GM12878 (cell line): ENCODE measurements at regions not wholly inside any gene's neighbourhood (a gene's known extent, or its start where the extent isn't known, plus 50 kb on each side); places are given as distances from the start of the nearest gene placed in this dataset.

Experiments used
- ATF2 ChIP-seq: IDR thresholded peaks from 2 replicates; pipeline ENCODE4 v1.6.1; 2012; ENCODE audit warnings: low read length, inconsistent platforms
- ATF3 ChIP-seq: IDR thresholded peaks from 2 replicates; pipeline ENCODE4 v1.6.1; 2011; ENCODE audit warnings: low read depth, mild to moderate bottlenecking, low read length, moderate library complexity, borderline replicate concordance; ENCODE audit errors: extremely low read depth
- BMI1 ChIP-seq: fragments of 450-650 bp; IDR thresholded peaks from 2 replicates; pipeline ENCODE4 v1.6.1; 2016; ENCODE audit warnings: mild to moderate bottlenecking, moderate library complexity, borderline replicate concordance
- CBX5 ChIP-seq: sonication (generic); IDR thresholded peaks from 2 replicates; pipeline ENCODE4 v1.6.1; 2016; ENCODE audit warnings: low read depth, moderate library complexity, mild to moderate bottlenecking, inconsistent platforms
- CHD4 ChIP-seq: fragments of 200-600 bp; sonication (generic); IDR thresholded peaks from 2 replicates; pipeline ENCODE4 v1.6.1; 2016; ENCODE audit warnings: mild to moderate bottlenecking
- E2F8 ChIP-seq: fragments of 450-650 bp; IDR thresholded peaks from 2 replicates; pipeline ENCODE4 v1.6.1; 2018; ENCODE audit warnings: mild to moderate bottlenecking, low read depth, moderate library complexity; ENCODE audit not compliant: partially characterized antibody
- KLF5 ChIP-seq: fragments of 450-650 bp; IDR thresholded peaks from 2 replicates; pipeline ENCODE4 v1.6.1; 2014; ENCODE audit warnings: mild to moderate bottlenecking; ENCODE audit not compliant: partially characterized antibody
- MYB ChIP-seq: fragments of 150-350 bp; IDR thresholded peaks from 2 replicates; pipeline ENCODE4 v1.6.1; 2014; ENCODE audit warnings: mild to moderate bottlenecking, low read depth, low read length, borderline replicate concordance
- NFIC ChIP-seq: IDR thresholded peaks from 2 replicates; pipeline ENCODE4 v1.6.1; 2012; ENCODE audit warnings: low read depth, mild to moderate bottlenecking, inconsistent platforms, low read length, moderate library complexity
- NR2C2 ChIP-seq: IDR thresholded peaks from 2 replicates; pipeline ENCODE4 v1.6.1; 2011; ENCODE audit warnings: borderline replicate concordance, low read depth; ENCODE audit not compliant: control insufficient read depth, insufficient read length
- PML ChIP-seq: IDR thresholded peaks from 2 replicates; pipeline ENCODE4 v1.6.1; 2012; ENCODE audit warnings: low read length, inconsistent platforms
- STAT1 ChIP-seq: fragments of 450-650 bp; conservative IDR thresholded peaks from 2 replicates; pipeline ENCODE4 v1.6.1; 2014; ENCODE audit warnings: antibody characterized with exemption, mild to moderate bottlenecking
- STAT3 ChIP-seq: IDR thresholded peaks from 2 replicates; pipeline ENCODE4 v1.6.1; 2011; ENCODE audit warnings: low read depth, low read length, improper control_type of control experiment
- USF1 ChIP-seq: IDR thresholded peaks from 2 replicates; pipeline ENCODE4 v1.6.1; 2011; ENCODE audit warnings: borderline replicate concordance, low read depth, mild to moderate bottlenecking, moderate library complexity, mixed read lengths, low read length; ENCODE audit not compliant: insufficient read depth; ENCODE audit errors: extremely low read length
- USF2 ChIP-seq: IDR thresholded peaks from 2 replicates; pipeline ENCODE4 v1.6.1; 2011; ENCODE audit warnings: low read depth, low read length, improper control_type of control experiment, borderline replicate concordance
- YY1 ChIP-seq: IDR thresholded peaks from 2 replicates; pipeline ENCODE4 v1.6.1; 2011; ENCODE audit warnings: low read depth, mild to moderate bottlenecking, low read length
- ZNF274 ChIP-seq: IDR thresholded peaks from one replicate; pipeline ENCODE4 v1.8.0; 2011; ENCODE audit not compliant: insufficient read length, insufficient read depth
- ZNF592 ChIP-seq: fragments of 450-650 bp; IDR thresholded peaks from 2 replicates; pipeline ENCODE4 v1.6.1; 2017; ENCODE audit warnings: mild to moderate bottlenecking, moderate library complexity
- ZNF622 ChIP-seq: fragments of 450-650 bp; IDR thresholded peaks from 2 replicates; pipeline ENCODE4 v1.6.1; 2017; ENCODE audit warnings: mild to moderate bottlenecking, inconsistent platforms

- no peak for TF ChIP-seq USF2
- no peak for TF ChIP-seq CBX5
- TF ChIP-seq NFIC: no peak
- TF ChIP-seq PML: no peak
- TF ChIP-seq KLF5: peak; percentile 43
- TF ChIP-seq ZNF274: no peak
- no peak for TF ChIP-seq E2F8
- TF ChIP-seq STAT3: no peak
- TF ChIP-seq STAT1: no peak
- no peak for TF ChIP-seq BMI1
- no peak for TF ChIP-seq CHD4
- TF ChIP-seq ATF3: no peak
- TF ChIP-seq ZNF592: no peak
- no peak for TF ChIP-seq YY1
- TF ChIP-seq MYB: no peak
- no peak for TF ChIP-seq NR2C2
- no peak for TF ChIP-seq ZNF622
- TF ChIP-seq ATF2: no peak
- TF ChIP-seq USF1: no peak
These were observed 58.0 kb upstream of the GSE1 start (continued) for GRCh38 chr16:85554889-85555718.
